SK-MEL-5 (cell line): ENCODE measurements at regions not wholly inside any gene's neighbourhood (a gene's known extent, or its start where the extent isn't known, plus 50 kb on each side); places are given as distances from the start of the nearest gene placed in this dataset.
"Not testable (repeated sequence)": the region's sequence is repeated elsewhere in the genome, so short reads cannot be mapped to it uniquely, and the experiment has no call there.

Experiments
- DNase-seq: peaks from one replicate; pipeline ENCODE4 v3.0.0-alpha.2; 2016; ENCODE audit warnings: low read depth, low spot score
- in situ Hi-C: cut with HindIII; loops from 2 replicates; pipeline ENCODE4 v1.10.0; 2016; ENCODE audit warnings: low sequenced_read_pairs, high pct_unique_total_duplicates, low pct_unique_long_range_greater_than_20kb

- DNase-seq, in situ Hi-C loops: not testable (repeated sequence)
These were observed 1136.9 kb downstream of the RPIA start for GRCh38 chr2:89828416-89828815.

- in situ Hi-C loops, DNase-seq: not testable (repeated sequence)
These were observed 1137.6 kb downstream of the RPIA start for GRCh38 chr2:89828961-89829631.

GRCh38 chr2:89829828-89830227 is 1138.4 kb downstream of the RPIA start:
- in situ Hi-C loops: no loop called here
- no peak for DNase-seq

- in situ Hi-C loops, DNase-seq: not testable (repeated sequence)
These were observed 1139.1 kb downstream of the RPIA start for GRCh38 chr2:89830341-89831218.

- in situ Hi-C loops: no loop called here
- DNase-seq: no peak
These were observed 1140.4 kb downstream of the RPIA start for GRCh38 chr2:89831641-89832498.

- DNase-seq: no peak
These were observed 1141.8 kb downstream of the RPIA start for GRCh38 chr2:89833116-89833779.

GRCh38 chr2:89833780-89834117 is 1142.3 kb downstream of the RPIA start:
- in situ Hi-C loops: no loop called here
- peak; percentile 40 for DNase-seq

More at GRCh38 chr2:89833116-89833779, 1141.8 kb downstream of the RPIA start:
- in situ Hi-C loops: no loop called here

GRCh38 chr2:89834306-89834705 is 1142.8 kb downstream of the RPIA start:
- in situ Hi-C loops: no loop called here

GRCh38 chr2:89836326-89836725 is 1144.9 kb downstream of the RPIA start:
- in situ Hi-C loops: not testable (repeated sequence)
- DNase-seq: peak; percentile 46

More at GRCh38 chr2:89834306-89834705, 1142.8 kb downstream of the RPIA start:
- DNase-seq: no peak

GRCh38 chr2:89837962-89838625 is 1146.6 kb downstream of the RPIA start:
- in situ Hi-C loops: no loop called here
- no peak for DNase-seq

- DNase-seq: not testable (repeated sequence)
These were observed 1148.7 kb downstream of the RPIA start for GRCh38 chr2:89840175-89840574.

GRCh38 chr2:89840781-89841475 is 1149.5 kb downstream of the RPIA start:
- in situ Hi-C loops, DNase-seq: not testable (repeated sequence)

More at GRCh38 chr2:89840175-89840574, 1148.7 kb downstream of the RPIA start:
- in situ Hi-C loops: not testable (repeated sequence)

- DNase-seq: no peak
- in situ Hi-C loops: no loop called here
These were observed 1150.0 kb downstream of the RPIA start for GRCh38 chr2:89841476-89841840.

GRCh38 chr2:89842180-89842908 is 1150.9 kb downstream of the RPIA start:
- no peak for DNase-seq
- in situ Hi-C loops: no loop called here

GRCh38 chr2:89844221-89844943 is 1152.9 kb downstream of the RPIA start:
- in situ Hi-C loops: no loop called here
- DNase-seq: no peak
